ENCODE measurements at regions not wholly inside any gene's neighbourhood (a gene's known extent, or its start where the extent isn't known, plus 50 kb on each side); places are given as distances from the start of the nearest gene placed in this dataset.

- Histone ChIP-seq H3K4me3 (ENCODE audit: control insufficient read depth in 2 of 3, extremely low read depth in 1 of 3, insufficient read depth in 2 of 3, low read depth in 1 of 3, low read length in 3 of 3) (no peak overlapping the region), H2AFZ (ENCODE audit: control insufficient read depth, low read length) (no peak overlapping the region), H3K79me2 (ENCODE audit: control insufficient read depth, insufficient read depth, low read length) (no peaks in the 10 kb centered on the region), H3K36me3 (ENCODE audit: control insufficient read depth in 2 of 2, extremely low read depth in 1 of 2, insufficient read depth in 2 of 2, low read length in 2 of 2) (no peaks in the 10 kb centered on the region), H3K27me3 (ENCODE audit: control insufficient read depth, extremely low read depth, insufficient read depth, low read length) (no peaks in the 10 kb centered on the region), H3K27ac (ENCODE audit: control insufficient read depth, insufficient read depth, low read length) (no peak overlapping the region), H3K4me2 (ENCODE audit: control insufficient read depth, extremely low read depth, insufficient read depth, low read depth, low read length) (no peak overlapping the region), H3K9ac (ENCODE audit: control insufficient read depth, extremely low read depth, insufficient read depth, low read length) (no peak overlapping the region), H3K4me1 (ENCODE audit: control insufficient read depth, extremely low read depth, insufficient read depth, low read length) (peaks cover 49% of the 10 kb centered on the region), H3K9me3 (ENCODE audit: control insufficient read depth, low read depth, low read length) (no peaks in the 10 kb centered on the region), H3K9me1 (ENCODE audit: control insufficient read depth, extremely low read depth, insufficient read depth, low read length) (no peaks in the 10 kb centered on the region), H4K20me1 (ENCODE audit: control insufficient read depth, extremely low read depth, insufficient read depth, low read length) (no peaks in the 10 kb centered on the region)
- no peak for FAIRE-seq
- no peak for TF ChIP-seq EZH2 (IDR thresholded peaks at IDR 0.05; ENCODE audit: low read length)
- no peak for TF ChIP-seq CTCF (optimal IDR thresholded peaks at IDR 0.05 in 1 of 3, IDR thresholded peaks at IDR 0.05 in 1 of 3, conservative IDR thresholded peaks at IDR 0.05 in 1 of 3; ENCODE audit: extremely low read depth in 1 of 3, insufficient read depth in 2 of 3, low read length in 3 of 3)
- DNase-seq (ENCODE audit: low read depth, low spot score) = no peak
- dilution Hi-C loops (cut with MboI; ENCODE audit: extremely low pct_ligation_motif_present, low sequenced_read_pairs) = no loop called here
Observed at GRCh38 chr10:88092973-88093372, 229.5 kb downstream of the PTEN start.

- Histone ChIP-seq H4K20me1 (ENCODE audit: control insufficient read depth, extremely low read depth, insufficient read depth, low read length) (no peaks in the 10 kb centered on the region), H3K9me3 (ENCODE audit: control insufficient read depth, low read depth, low read length) (no peaks in the 10 kb centered on the region), H3K27me3 (ENCODE audit: control insufficient read depth, extremely low read depth, insufficient read depth, low read length) (no peaks in the 10 kb centered on the region), H2AFZ (ENCODE audit: control insufficient read depth, low read length) (no peak overlapping the region), H3K79me2 (ENCODE audit: control insufficient read depth, insufficient read depth, low read length) (no peaks in the 10 kb centered on the region), H3K4me3 (ENCODE audit: control insufficient read depth in 2 of 3, extremely low read depth in 1 of 3, insufficient read depth in 2 of 3, low read depth in 1 of 3, low read length in 3 of 3) (no peak overlapping the region), H3K9me1 (ENCODE audit: control insufficient read depth, extremely low read depth, insufficient read depth, low read length) (no peaks in the 10 kb centered on the region), H3K27ac (ENCODE audit: control insufficient read depth, insufficient read depth, low read length) (no peak overlapping the region), H3K4me2 (ENCODE audit: control insufficient read depth, extremely low read depth, insufficient read depth, low read depth, low read length) (peak overlapping the region; percentile 9), H3K4me1 (ENCODE audit: control insufficient read depth, extremely low read depth, insufficient read depth, low read length) (peaks cover 35% of the 10 kb centered on the region), H3K36me3 (ENCODE audit: control insufficient read depth in 2 of 2, extremely low read depth in 1 of 2, insufficient read depth in 2 of 2, low read length in 2 of 2) (no peaks in the 10 kb centered on the region), H3K9ac (ENCODE audit: control insufficient read depth, extremely low read depth, insufficient read depth, low read length) (no peak overlapping the region)
- TF ChIP-seq CTCF (optimal IDR thresholded peaks at IDR 0.05 in 1 of 3, IDR thresholded peaks at IDR 0.05 in 1 of 3, conservative IDR thresholded peaks at IDR 0.05 in 1 of 3; ENCODE audit: extremely low read depth in 1 of 3, insufficient read depth in 2 of 3, low read length in 3 of 3) (no peak), EZH2 (IDR thresholded peaks at IDR 0.05; ENCODE audit: low read length) (no peak)
- DNase-seq (ENCODE audit: low read depth, low spot score) = no peak
- dilution Hi-C loops (cut with MboI; ENCODE audit: extremely low pct_ligation_motif_present, low sequenced_read_pairs) = no loop called here
- FAIRE-seq = no peak
Observed at GRCh38 chr10:88094795-88095194, 231.4 kb downstream of the PTEN start.
